K562 (cell line): ENCODE measurements at regions not wholly inside any gene's neighbourhood (a gene's known extent, or its start where the extent isn't known, plus 50 kb on each side); places are given as distances from the start of the nearest gene placed in this dataset.

Source experiments
- ATAC-seq: fragments of 200-7000 bp; cut with Tn5 transposase; 3 replicates; pipeline ENCODE4 v1.9.1; 2020; ENCODE audit warnings: moderate library complexity
- BruUV-seq: library from RNA; stranded (reverse); fragments of 400-500 nt; replicated peaks from 2 replicates; lab custom pipeline; 2021; lab: Mats Ljungman, UMichigan
- CTCF ChIA-PET: fragments of 300-600 bp; formaldehyde crosslinking; extraction: SDS; loops from one replicate; lab custom pipeline; 2021; ENCODE audit warnings: low intra/inter-chr PET ratio; lab: Yijun Ruan, JAX
- POLR2A ChIA-PET: fragments of 300-600, 350-650 bp; sonication (Branson Sonifier 250); formaldehyde crosslinking; extraction: SDS; loops from one replicate; lab custom pipeline; 2021; ENCODE audit warnings: antibody characterized with exemption, inconsistent platforms; lab: Yijun Ruan, JAX
- DNase-seq, 4 experiments: peaks; one replicate each; pipeline versions ENCODE4 v3.0.0 to v3.0.0-alpha.2; 2011 to 2018; ENCODE audit warnings: low spot score in 3 of 4, mixed read lengths in 3 of 4; ENCODE audit errors: extremely low read depth in 1 of 4
- FAIRE-seq: peaks from 2 replicates; lab custom pipeline; 2011; peaks lifted over from hg19 to GRCh38; lab: Jason Lieb, UNC
- H2AFZ ChIP-seq: 2 replicates; pipeline ENCODE4 v1.6.0; 2011; ENCODE audit warnings: low read depth, low read length, control low read depth, inconsistent platforms
- H3K27ac ChIP-seq: fragments of 200-600 bp; 3 replicates; pipeline ENCODE4 v1.8.0; 2011; ENCODE audit warnings: low read depth, mild to moderate bottlenecking, control low read depth, inconsistent platforms, low read length, moderate library complexity, mixed read lengths; ENCODE audit errors: extremely low read depth
- H3K27me3 ChIP-seq, 2 experiments: fragments of 300-600 bp in 1 of 2; 2 replicates in 1 of 2; 3 replicates in 1 of 2; pipeline versions ENCODE4 v1.6.0 to v1.8.0; 2011; ENCODE audit warnings: inconsistent platforms in 2 of 2, low read length in 2 of 2, mild to moderate bottlenecking in 1 of 2, mixed read lengths in 1 of 2, moderate library complexity in 1 of 2; ENCODE audit not compliant: control insufficient read depth in 2 of 2, insufficient read depth in 2 of 2
- H3K36me3 ChIP-seq: fragments of 300-600 bp; 3 replicates; pipeline ENCODE4 v1.8.0; 2011; ENCODE audit warnings: mild to moderate bottlenecking, low read length, inconsistent platforms; ENCODE audit not compliant: control insufficient read depth, insufficient read depth
- H3K4me1 ChIP-seq, 2 experiments: fragments of 200-600 bp in 1 of 2; replicated peaks in 1 of 2; 2 replicates in 1 of 2; 3 replicates in 1 of 2; pipeline versions ENCODE4 v1.5.1 to v1.8.0; 2011; ENCODE audit warnings: inconsistent platforms in 2 of 2, low read length in 2 of 2, mild to moderate bottlenecking in 1 of 2, mixed read lengths in 1 of 2, moderate library complexity in 1 of 2; ENCODE audit not compliant: control insufficient read depth in 2 of 2, insufficient read depth in 2 of 2
- H3K4me2 ChIP-seq: 2 replicates; pipeline ENCODE4 v1.6.1; 2011; ENCODE audit warnings: low read length, control low read depth, inconsistent platforms, mixed read lengths; ENCODE audit not compliant: insufficient read depth
- H3K4me3 ChIP-seq: fragments of 200-600 bp; sonication (generic), shearing (Covaris generic); 2 replicates; pipeline ENCODE4 v1.5.1; 2016; ENCODE audit warnings: control low read depth, inconsistent platforms
- H3K79me2 ChIP-seq: fragments of 200-600 bp; 3 replicates; pipeline ENCODE4 v1.8.0; 2011; ENCODE audit warnings: low read length, inconsistent platforms; ENCODE audit not compliant: control insufficient read depth, insufficient read depth
- H3K9ac ChIP-seq, 2 experiments: 2 replicates each; pipeline versions ENCODE4 v1.6.0 to v1.6.1; 2011; ENCODE audit warnings: low read depth in 2 of 2, low read length in 2 of 2, control low read depth in 1 of 2, inconsistent platforms in 1 of 2, mild to moderate bottlenecking in 1 of 2, mixed read lengths in 1 of 2; ENCODE audit not compliant: insufficient read depth in 1 of 2
- H3K9me1 ChIP-seq: one replicate; pipeline ENCODE4 v1.6.0; 2011; ENCODE audit warnings: inconsistent platforms, mild to moderate bottlenecking, low read length, moderate library complexity; ENCODE audit not compliant: control insufficient read depth, insufficient read depth
- H3K9me3 ChIP-seq: replicated peaks from 2 replicates; pipeline ENCODE4 v1.5.1; 2011; ENCODE audit warnings: low read depth, low read length, inconsistent platforms; ENCODE audit not compliant: control insufficient read depth, insufficient read depth
- H4K20me1 ChIP-seq: replicated peaks from 2 replicates; pipeline ENCODE4 v1.6.1; 2011; ENCODE audit warnings: low read length, inconsistent platforms, mixed read lengths; ENCODE audit not compliant: control insufficient read depth, insufficient read depth
- BRD4 ChIP-seq: fragments of 200-600 bp; sonication (generic); IDR thresholded peaks from 2 replicates; pipeline ENCODE4 v1.6.1; 2017; ENCODE audit warnings: inconsistent platforms
- CHD2 ChIP-seq: IDR thresholded peaks from 2 replicates; pipeline ENCODE4 v1.6.1; 2011; ENCODE audit warnings: low read depth, low read length
- CREB3 ChIP-seq: fragments of 450-650 bp; conservative IDR thresholded peaks from 2 replicates; pipeline ENCODE4 v1.6.1; 2016; ENCODE audit warnings: missing genetic modification characterization, low read depth, mild to moderate bottlenecking, missing compliant biosample characterization, moderate library complexity
- DACH1 ChIP-seq: fragments of 450-650 bp; IDR thresholded peaks from 2 replicates; pipeline ENCODE4 v1.6.1; 2018; ENCODE audit not compliant: partially characterized antibody
- NRF1 ChIP-seq, 2 experiments: fragments of 450-650 bp; IDR thresholded peaks in 1 of 2; conservative IDR thresholded peaks in 1 of 2; 2 replicates each; pipeline ENCODE4 v1.6.1; 2014; ENCODE audit warnings: mild to moderate bottlenecking in 2 of 2
- POLR2A ChIP-seq: fragments of 450-650 bp; conservative IDR thresholded peaks from 2 replicates; pipeline ENCODE4 v1.6.1; 2016
- RB1 ChIP-seq: fragments of 450-650 bp; IDR thresholded peaks from 2 replicates; pipeline ENCODE4 v1.6.1; 2017; ENCODE audit warnings: low read depth, mild to moderate bottlenecking
- RNF219 ChIP-seq: fragments of 250-450 bp; sonication (Bioruptor Pico); IDR thresholded peaks from 2 replicates; pipeline ENCODE4 v1.5.0; 2022; ENCODE audit warnings: mild to moderate bottlenecking
- TSC22D4 ChIP-seq: fragments of 450-650 bp; IDR thresholded peaks from 2 replicates; pipeline ENCODE4 v1.6.1; 2016; ENCODE audit warnings: missing genetic modification characterization, missing biosample characterization, control low read depth
- TSHZ1 ChIP-seq: fragments of 250-450 bp; sonication (Bioruptor Pico); IDR thresholded peaks from 2 replicates; pipeline ENCODE4 v1.4.0; 2020; ENCODE audit warnings: mild to moderate bottlenecking, moderate library complexity
- YY1 ChIP-seq, 3 experiments: IDR thresholded peaks; 2 replicates each; pipeline ENCODE4 v1.6.1; 2011; ENCODE audit warnings: low read length in 2 of 3, mild to moderate bottlenecking in 2 of 3, moderate library complexity in 2 of 3, borderline replicate concordance in 1 of 3, control low read depth in 1 of 3, low read depth in 1 of 3; ENCODE audit not compliant: insufficient read depth in 3 of 3, insufficient replicate concordance in 2 of 3, control insufficient read depth in 1 of 3, insufficient read length in 1 of 3; ENCODE audit errors: extremely low read depth in 1 of 3
- ZNF134 ChIP-seq: fragments of 250-450 bp; sonication (Bioruptor Pico); conservative IDR thresholded peaks from 2 replicates; pipeline ENCODE4 v1.4.0; 2020
- ZNF280A ChIP-seq: fragments of 450-650 bp; IDR thresholded peaks from 2 replicates; pipeline ENCODE4 v1.6.1; 2018; ENCODE audit warnings: mild to moderate bottlenecking, low read depth; ENCODE audit not compliant: partially characterized antibody
- ZNF764 ChIP-seq: fragments of 250-450 bp; sonication (Bioruptor Pico); IDR thresholded peaks from 2 replicates; pipeline ENCODE4 v1.4.0; 2020; ENCODE audit warnings: low read depth, mild to moderate bottlenecking, moderate library complexity
- WGBS: fragments of 100-300 bp; shearing (Covaris generic); methylation state at CpG from one replicate; pipeline ENCODE4 v1.1.6; 2016; ENCODE audit warnings: low coverage, mixed read lengths; ENCODE audit not compliant: insufficient coverage; ENCODE audit errors: missing lambda C conversion rate; 5-methylcytosine and 5-hydroxymethylcytosine counted together
- in situ Hi-C: fragments of 300-500 bp; cut with MboI; formaldehyde crosslinking; loops from 4 replicates; pipeline ENCODE4 v1.15.0; 2018; ENCODE audit warnings: inconsistent platforms, mixed read lengths
- intact Hi-C: fragments of 100-400 bp; cut with micrococcal nuclease; formaldehyde crosslinking; loops from 2 replicates; pipeline ENCODE4 v1.14.2; 2022

- CTCF ChIA-PET: no interaction called here
- Histone ChIP-seq H2AFZ (no peak overlapping the region), H4K20me1 (no peaks in the 10 kb centered on the region), H3K4me2 (no peak overlapping the region), H3K4me1 (no peaks in the 10 kb centered on the region), H3K9ac (no peak overlapping the region), H3K27ac (no peak overlapping the region), H3K9me3 (no peaks in the 10 kb centered on the region; the same call in 1 of the 2 replicates), H3K79me2 (no peaks in the 10 kb centered on the region), H3K4me3 (no peak overlapping the region), H3K27me3 (no peaks in the 10 kb centered on the region), H3K36me3 (no peaks in the 10 kb centered on the region), H3K9me1 (no peaks in the 10 kb centered on the region)
- no peak for ATAC-seq
- no peak for DNase-seq
- POLR2A ChIA-PET: no interaction called here
- BruUV-seq: no TSS peak
- 0% methylated on average over 3 of the region's 3 CpGs for WGBS
- in situ Hi-C loops (no loop called here), intact Hi-C loops (no loop called here)
- FAIRE-seq: no peak
- no peak for TF ChIP-seq ZNF764
- no peak for TF ChIP-seq BRD4
- TF ChIP-seq CREB3 (tag): no peak
- TF ChIP-seq RNF219 (CRISPR knock-in tag): no peak
- TF ChIP-seq TSC22D4: no peak
- TF ChIP-seq YY1 (IDR thresholded peaks at IDR 0.05; ENCODE audit: borderline replicate concordance in 1 of 3, control insufficient read depth in 1 of 3, extremely low read depth in 1 of 3, insufficient read depth in 3 of 3, insufficient read length in 1 of 3, insufficient replicate concordance in 2 of 3, low read depth in 1 of 3, low read length in 2 of 3): no peak
- TF ChIP-seq RB1: no peak
- no peak for TF ChIP-seq DACH1
- no peak for TF ChIP-seq POLR2A
- no peak for TF ChIP-seq ZNF280A
- TF ChIP-seq TSHZ1: no peak
- TF ChIP-seq NRF1 (conservative IDR thresholded peaks at IDR 0.05 in 1 of 2, IDR thresholded peaks at IDR 0.05 in 1 of 2): no peak
- TF ChIP-seq ZNF134 (CRISPR knock-in tag): no peak
- no peak for TF ChIP-seq CHD2
Observed at GRCh38 chr3:181358562-181358961, 353.2 kb upstream of the SOX2 start.
